ENCODE measurements at regions not wholly inside any gene's neighbourhood (a gene's known extent, or its start where the extent isn't known, plus 50 kb on each side); places are given as distances from the start of the nearest gene placed in this dataset.

- Histone ChIP-seq H3K14ac (ENCODE audit: low read length) (no peak overlapping the region), H2AK5ac (ENCODE audit: low read length) (no peak overlapping the region), H3K18ac (ENCODE audit: low read length) (no peak overlapping the region), H3K27ac (ENCODE audit: low read depth, low read length) (no peak overlapping the region), H4K8ac (ENCODE audit: low read depth, low read length) (no peak overlapping the region), H3K9ac (ENCODE audit: low read length) (no peak overlapping the region), H3K4me3 (ENCODE audit: low read depth, low read length) (no peak overlapping the region), H3K4ac (ENCODE audit: low read depth, low read length) (no peak overlapping the region), H3K4me1 (ENCODE audit: control insufficient read depth in 1 of 2, insufficient read depth in 2 of 2, low read length in 2 of 2) (no peaks in the 10 kb centered on the region), H2BK5ac (ENCODE audit: low read depth, low read length, poor library complexity) (no peak overlapping the region), H3K4me2 (ENCODE audit: low read length) (no peak overlapping the region), H3K27me3 (ENCODE audit: insufficient read depth, low read length) (no peaks in the 10 kb centered on the region), H2AFZ (ENCODE audit: insufficient read depth, low read length, poor library complexity) (no peak overlapping the region), H2BK12ac (ENCODE audit: low read length) (no peak overlapping the region), H4K12ac (ENCODE audit: low read depth, low read length) (no peak overlapping the region), H3K9me3 (ENCODE audit: insufficient read depth, low read depth, low read length) (peaks cover 7% of the 10 kb centered on the region), H4K91ac (ENCODE audit: low read depth, low read length) (no peak overlapping the region), H3K79me2 (ENCODE audit: control insufficient read depth, insufficient read depth, low read length, poor library complexity) (no peaks in the 10 kb centered on the region), H3K36me3 (ENCODE audit: control insufficient read depth in 1 of 2, insufficient read depth in 2 of 2, low read length in 2 of 2) (no peaks in the 10 kb centered on the region), H3K79me1 (ENCODE audit: low read length) (no peaks in the 10 kb centered on the region), H2BK120ac (ENCODE audit: insufficient read depth, low read length, poor library complexity) (no peak overlapping the region), H3K23ac (ENCODE audit: low read length) (no peak overlapping the region)
- no CpG with 5 or more reads among the region's 71 CpGs for WGBS (ENCODE audit: extremely low coverage, insufficient coverage, insufficient read length)
- DNase-seq, result peak in 1 of 2 donors; percentile 2
These were observed 1889.4 kb upstream of the CDH9 start for GRCh38 chr5:28927559-28928326.

GRCh38 chr5:28926422-28926821 lies 1888.0 kb upstream of the CDH9 start:
- H3K4ac ChIP-seq (ENCODE audit: low read depth, low read length), result no peak overlapping the region
- H4K12ac ChIP-seq (ENCODE audit: low read depth, low read length), result peak overlapping the region; percentile 43
- no peak overlapping the region for H3K18ac ChIP-seq (ENCODE audit: low read length)
- no CpG with 5 or more reads among the region's 17 CpGs for WGBS (ENCODE audit: extremely low coverage, insufficient coverage, insufficient read length)
- no peaks in the 10 kb centered on the region for H3K27me3 ChIP-seq (ENCODE audit: insufficient read depth, low read length)
- no peak overlapping the region for H4K91ac ChIP-seq (ENCODE audit: low read depth, low read length)
- H3K27ac ChIP-seq (ENCODE audit: low read depth, low read length), result no peak overlapping the region
- H4K8ac ChIP-seq (ENCODE audit: low read depth, low read length), result no peak overlapping the region
- H2AK5ac ChIP-seq (ENCODE audit: low read length), result no peak overlapping the region
- H3K4me2 ChIP-seq (ENCODE audit: low read length), result no peak overlapping the region
- no peaks in the 10 kb centered on the region for H3K79me2 ChIP-seq (ENCODE audit: control insufficient read depth, insufficient read depth, low read length, poor library complexity)
- no peak overlapping the region for H3K23ac ChIP-seq (ENCODE audit: low read length)
- H2BK120ac ChIP-seq (ENCODE audit: insufficient read depth, low read length, poor library complexity), result no peak overlapping the region
- H3K9ac ChIP-seq (ENCODE audit: low read length), result no peak overlapping the region
- H3K79me1 ChIP-seq (ENCODE audit: low read length), result no peaks in the 10 kb centered on the region
- no peak overlapping the region for H3K4me3 ChIP-seq (ENCODE audit: low read depth, low read length)
- no peak overlapping the region for H2AFZ ChIP-seq (ENCODE audit: insufficient read depth, low read length, poor library complexity)
- no peaks in the 10 kb centered on the region for H3K36me3 ChIP-seq (ENCODE audit: control insufficient read depth in 1 of 2, insufficient read depth in 2 of 2, low read length in 2 of 2)
- no peaks in the 10 kb centered on the region for H3K4me1 ChIP-seq (ENCODE audit: control insufficient read depth in 1 of 2, insufficient read depth in 2 of 2, low read length in 2 of 2)
- no peak for DNase-seq
- H2BK12ac ChIP-seq (ENCODE audit: low read length), result no peak overlapping the region
- H3K9me3 ChIP-seq (ENCODE audit: insufficient read depth, low read depth, low read length), result peaks cover 7% of the 10 kb centered on the region
- no peak overlapping the region for H3K14ac ChIP-seq (ENCODE audit: low read length)
- H2BK5ac ChIP-seq (ENCODE audit: low read depth, low read length, poor library complexity), result no peak overlapping the region

- Histone ChIP-seq H2BK5ac (ENCODE audit: low read depth, low read length, poor library complexity) (no peak overlapping the region), H4K12ac (ENCODE audit: low read depth, low read length) (no peak overlapping the region), H3K18ac (ENCODE audit: low read length) (no peak overlapping the region), H3K79me2 (ENCODE audit: control insufficient read depth, insufficient read depth, low read length, poor library complexity) (peaks cover 1% of the 10 kb centered on the region), H3K79me1 (ENCODE audit: low read length) (no peaks in the 10 kb centered on the region), H4K8ac (ENCODE audit: low read depth, low read length) (no peak overlapping the region), H4K91ac (ENCODE audit: low read depth, low read length) (no peak overlapping the region), H2AFZ (ENCODE audit: insufficient read depth, low read length, poor library complexity) (no peak overlapping the region), H3K4me3 (ENCODE audit: low read depth, low read length) (no peak overlapping the region), H3K9ac (ENCODE audit: low read length) (no peak overlapping the region), H3K4me2 (ENCODE audit: low read length) (no peak overlapping the region), H3K9me3 (ENCODE audit: insufficient read depth, low read depth, low read length) (no peaks in the 10 kb centered on the region), H3K4ac (ENCODE audit: low read depth, low read length) (no peak overlapping the region), H3K27me3 (ENCODE audit: insufficient read depth, low read length) (no peaks in the 10 kb centered on the region), H2BK120ac (ENCODE audit: insufficient read depth, low read length, poor library complexity) (no peak overlapping the region), H3K23ac (ENCODE audit: low read length) (no peak overlapping the region), H3K36me3 (ENCODE audit: control insufficient read depth in 1 of 2, insufficient read depth in 2 of 2, low read length in 2 of 2) (no peaks in the 10 kb centered on the region), H2BK12ac (ENCODE audit: low read length) (no peak overlapping the region), H3K27ac (ENCODE audit: low read depth, low read length) (no peak overlapping the region), H3K14ac (ENCODE audit: low read length) (no peak overlapping the region), H3K4me1 (ENCODE audit: control insufficient read depth in 1 of 2, insufficient read depth in 2 of 2, low read length in 2 of 2) (no peaks in the 10 kb centered on the region), H2AK5ac (ENCODE audit: low read length) (no peak overlapping the region)
- no CpG with 5 or more reads among the region's 2 CpGs for WGBS (ENCODE audit: extremely low coverage, insufficient coverage, insufficient read length)
- DNase-seq, result no peak
These were observed 1879.2 kb upstream of the CDH9 start for GRCh38 chr5:28917631-28918030.

- H4K8ac ChIP-seq (ENCODE audit: low read depth, low read length), result no peak overlapping the region
- H2BK12ac ChIP-seq (ENCODE audit: low read length), result no peak overlapping the region
- no peak overlapping the region for H3K4ac ChIP-seq (ENCODE audit: low read depth, low read length)
- H3K79me1 ChIP-seq (ENCODE audit: low read length), result no peaks in the 10 kb centered on the region
- H3K18ac ChIP-seq (ENCODE audit: low read length), result no peak overlapping the region
- H3K9me3 ChIP-seq (ENCODE audit: insufficient read depth, low read depth, low read length), result no peaks in the 10 kb centered on the region
- no peak overlapping the region for H3K27ac ChIP-seq (ENCODE audit: low read depth, low read length)
- no peak overlapping the region for H3K9ac ChIP-seq (ENCODE audit: low read length)
- no peak overlapping the region for H2AK5ac ChIP-seq (ENCODE audit: low read length)
- no peak overlapping the region for H3K14ac ChIP-seq (ENCODE audit: low read length)
- no CpG with 5 or more reads among the region's 2 CpGs for WGBS (ENCODE audit: extremely low coverage, insufficient coverage, insufficient read length)
- H3K36me3 ChIP-seq (ENCODE audit: control insufficient read depth in 1 of 2, insufficient read depth in 2 of 2, low read length in 2 of 2), result no peaks in the 10 kb centered on the region
- H3K79me2 ChIP-seq (ENCODE audit: control insufficient read depth, insufficient read depth, low read length, poor library complexity), result peaks cover 1% of the 10 kb centered on the region
- DNase-seq, result no peak
- H3K23ac ChIP-seq (ENCODE audit: low read length), result no peak overlapping the region
- no peak overlapping the region for H2BK120ac ChIP-seq (ENCODE audit: insufficient read depth, low read length, poor library complexity)
- H3K27me3 ChIP-seq (ENCODE audit: insufficient read depth, low read length), result no peaks in the 10 kb centered on the region
- H2BK5ac ChIP-seq (ENCODE audit: low read depth, low read length, poor library complexity), result no peak overlapping the region
- H2AFZ ChIP-seq (ENCODE audit: insufficient read depth, low read length, poor library complexity), result no peak overlapping the region
- H4K12ac ChIP-seq (ENCODE audit: low read depth, low read length), result no peak overlapping the region
- H3K4me2 ChIP-seq (ENCODE audit: low read length), result no peak overlapping the region
- no peak overlapping the region for H3K4me3 ChIP-seq (ENCODE audit: low read depth, low read length)
- no peak overlapping the region for H4K91ac ChIP-seq (ENCODE audit: low read depth, low read length)
- H3K4me1 ChIP-seq (ENCODE audit: control insufficient read depth in 1 of 2, insufficient read depth in 2 of 2, low read length in 2 of 2), result no peaks in the 10 kb centered on the region
These were observed 1875.9 kb upstream of the CDH9 start for GRCh38 chr5:28914297-28914696.
